CD1c-positive myeloid dendritic cell (primary cell): ENCODE measurements at regions not wholly inside any gene's neighbourhood (a gene's known extent, or its start where the extent isn't known, plus 50 kb on each side); places are given as distances from the start of the nearest gene placed in this dataset.

Source experiments
- DNase-seq: peaks from one replicate; pipeline ENCODE4 v3.0.0-alpha.2; 2016; ENCODE audit errors: extremely low spot score

DNA sequence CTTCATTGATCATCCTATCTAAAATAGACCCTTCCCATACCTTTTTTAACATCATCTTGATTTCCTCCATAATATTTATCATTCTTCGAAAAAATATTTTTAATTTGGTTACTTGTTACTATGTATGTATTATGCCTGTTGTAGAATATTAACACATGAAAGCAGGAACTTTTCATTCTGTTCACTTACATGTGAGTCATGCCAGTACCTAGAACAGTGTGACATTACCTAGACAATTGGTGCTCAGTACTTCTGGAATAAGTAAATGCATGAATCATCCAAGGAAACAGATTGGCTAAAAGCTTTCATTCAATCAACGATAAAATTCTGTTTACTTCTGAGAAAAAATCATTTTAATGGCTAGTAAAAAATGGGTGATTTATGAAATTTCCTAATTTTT lies 76.4 kb downstream of the CXXC4 start:
- no peak for DNase-seq

- no peak for DNase-seq
These were observed 77.3 kb downstream of the CXXC4 start for GRCh38 chr4:104417357-104417882.

DNA sequence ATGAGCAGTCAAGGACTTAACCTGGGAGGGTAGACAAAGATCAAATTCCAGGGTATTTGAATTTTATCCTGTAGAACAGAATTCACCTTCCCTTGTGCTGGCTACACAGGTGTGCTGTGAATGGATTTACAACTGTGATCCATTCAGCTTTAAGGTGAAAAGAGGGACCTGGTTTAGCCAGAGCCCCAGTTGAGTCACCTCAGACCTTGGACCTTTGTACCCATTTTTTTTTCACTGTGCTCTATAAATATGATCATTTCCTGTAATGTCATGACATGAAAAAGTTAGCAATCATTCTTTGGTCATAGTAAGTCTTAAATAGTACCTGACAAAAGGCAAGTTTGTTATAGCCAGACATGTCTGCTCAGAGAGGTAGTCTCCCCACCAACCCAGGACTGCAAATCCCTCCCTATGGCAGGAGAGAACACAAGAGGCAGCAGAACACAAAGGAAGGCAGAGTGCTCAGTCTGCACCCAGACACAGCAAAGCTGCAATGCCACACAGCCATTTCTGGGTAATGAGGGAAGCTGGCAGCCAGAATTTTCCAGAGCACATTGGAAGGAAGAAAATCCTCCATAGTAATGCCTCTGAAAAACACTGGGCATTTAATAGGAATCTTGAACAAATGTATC lies 77.9 kb downstream of the CXXC4 start:
- DNase-seq, result no peak

GRCh38 chr4:104413487-104413886 lies 81.2 kb downstream of the CXXC4 start:
- DNase-seq, result no peak

GRCh38 chr4:104412344-104412743 lies 82.3 kb downstream of the CXXC4 start:
- no peak for DNase-seq

GRCh38 chr4:104411502-104411901 lies 83.2 kb downstream of the CXXC4 start:
- DNase-seq, result no peak

- no peak for DNase-seq
These were observed 85.8 kb downstream of the CXXC4 start for GRCh38 chr4:104408878-104409277.

DNA sequence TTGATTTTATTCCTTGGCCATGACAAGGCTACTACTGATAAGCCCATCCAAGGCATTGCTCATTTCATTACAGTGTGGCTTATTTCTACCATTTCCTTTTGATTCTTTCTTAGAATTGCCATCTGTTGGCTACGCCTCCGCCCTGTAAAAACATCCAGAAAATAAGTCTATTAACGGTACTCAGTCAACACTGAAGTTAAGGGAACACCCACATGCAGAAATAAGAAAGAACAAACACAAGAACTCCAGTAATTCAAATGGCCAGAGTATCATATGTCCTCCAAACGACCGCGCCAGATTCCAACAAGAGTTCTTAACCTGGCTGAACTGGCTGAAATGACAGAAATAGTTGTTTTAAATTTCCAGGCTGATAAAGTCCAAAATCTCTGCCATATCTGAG lies 90.3 kb downstream of the CXXC4 start:
- no peak for DNase-seq

- no peak for DNase-seq
These were observed 99.5 kb downstream of the CXXC4 start for GRCh38 chr4:104395168-104395614.

DNA sequence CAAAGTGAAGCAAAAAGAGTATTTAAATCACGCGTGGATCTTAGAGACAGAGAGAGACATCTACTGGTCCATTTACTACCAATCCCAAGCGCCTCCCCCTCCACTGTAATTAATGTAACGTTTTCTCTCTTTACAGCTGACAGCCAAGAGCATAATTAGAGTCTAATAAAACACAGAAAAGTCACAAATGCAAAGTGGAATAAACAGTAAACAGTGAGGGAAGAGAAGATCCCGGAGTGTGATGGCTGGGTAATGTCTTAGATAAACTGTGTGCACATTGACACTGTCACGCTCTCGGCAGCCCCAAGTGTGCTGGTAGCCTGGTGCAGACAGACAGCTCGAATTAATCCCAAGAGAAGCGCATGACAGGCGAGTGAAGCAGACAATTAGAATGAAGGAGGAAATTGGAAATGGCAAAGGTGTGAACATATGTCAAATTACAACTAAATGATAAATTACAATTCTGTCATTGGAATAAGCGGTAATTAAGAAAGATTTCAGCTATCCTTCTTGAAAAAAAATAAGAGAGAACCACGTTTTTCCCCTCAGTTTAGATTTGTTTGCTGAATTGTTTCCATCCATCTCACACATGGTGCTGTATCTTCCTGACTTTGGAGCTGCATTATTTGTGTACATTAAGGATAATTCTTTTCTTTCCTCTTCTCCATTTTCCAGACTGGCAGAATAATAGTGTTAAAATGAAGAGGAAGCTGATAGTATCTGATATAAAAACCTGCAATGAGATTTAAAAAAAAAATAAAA lies 100.1 kb downstream of the CXXC4 start:
- no peak for DNase-seq

- no peak for DNase-seq
These were observed 100.9 kb downstream of the CXXC4 start for GRCh38 chr4:104393655-104394324.

- no peak for DNase-seq
These were observed 109.0 kb downstream of the CXXC4 start for GRCh38 chr4:104385713-104386112.

GRCh38 chr4:104382961-104383360 lies 111.7 kb downstream of the CXXC4 start:
- no peak for DNase-seq

DNA sequence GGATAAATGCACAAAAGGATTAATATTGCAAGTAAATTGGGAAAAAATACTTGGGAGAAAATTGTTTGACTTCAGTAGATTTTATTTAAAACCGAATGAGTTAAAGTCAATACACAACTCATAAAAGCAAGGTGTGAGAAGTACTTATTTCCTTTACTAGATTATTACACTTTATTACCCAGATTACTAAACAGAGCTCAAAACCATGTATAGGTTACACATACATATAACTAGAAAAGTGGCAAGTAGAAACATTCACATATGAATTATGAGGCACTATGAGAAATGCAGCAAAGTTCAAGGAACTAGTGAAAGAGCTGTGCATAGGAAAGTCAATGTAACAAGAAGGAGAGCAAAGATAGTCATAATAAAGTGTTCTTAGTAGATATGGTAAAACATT lies 113.0 kb downstream of the CXXC4 start:
- DNase-seq, result no peak

- DNase-seq, result no peak
These were observed 129.1 kb downstream of the CXXC4 start for GRCh38 chr4:104365618-104366017.

- DNase-seq, result no peak
These were observed 141.2 kb downstream of the CXXC4 start for GRCh38 chr4:104353481-104353880.

GRCh38 chr4:104352211-104352610 lies 142.5 kb downstream of the CXXC4 start:
- no peak for DNase-seq

DNA sequence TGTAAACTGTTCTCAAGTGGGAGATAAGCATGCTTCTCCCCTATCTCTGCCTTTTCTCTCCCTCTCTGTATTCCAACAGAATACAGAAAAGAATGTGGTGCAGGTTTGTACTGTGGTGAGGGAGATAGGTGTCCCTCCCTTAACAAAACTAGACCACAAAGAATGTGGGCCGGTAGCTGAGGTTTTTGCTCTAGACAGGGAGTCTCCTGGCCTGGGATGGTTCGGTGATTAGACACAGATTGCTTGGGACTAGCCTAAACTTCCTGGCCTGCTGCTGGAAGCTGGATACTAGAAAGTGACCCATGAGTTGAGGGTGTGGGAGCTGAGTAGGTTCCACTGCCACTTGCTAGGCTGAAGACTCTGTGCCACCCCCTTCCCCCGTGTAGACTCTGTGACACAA lies 143.0 kb downstream of the CXXC4 start:
- no peak for DNase-seq

DNA sequence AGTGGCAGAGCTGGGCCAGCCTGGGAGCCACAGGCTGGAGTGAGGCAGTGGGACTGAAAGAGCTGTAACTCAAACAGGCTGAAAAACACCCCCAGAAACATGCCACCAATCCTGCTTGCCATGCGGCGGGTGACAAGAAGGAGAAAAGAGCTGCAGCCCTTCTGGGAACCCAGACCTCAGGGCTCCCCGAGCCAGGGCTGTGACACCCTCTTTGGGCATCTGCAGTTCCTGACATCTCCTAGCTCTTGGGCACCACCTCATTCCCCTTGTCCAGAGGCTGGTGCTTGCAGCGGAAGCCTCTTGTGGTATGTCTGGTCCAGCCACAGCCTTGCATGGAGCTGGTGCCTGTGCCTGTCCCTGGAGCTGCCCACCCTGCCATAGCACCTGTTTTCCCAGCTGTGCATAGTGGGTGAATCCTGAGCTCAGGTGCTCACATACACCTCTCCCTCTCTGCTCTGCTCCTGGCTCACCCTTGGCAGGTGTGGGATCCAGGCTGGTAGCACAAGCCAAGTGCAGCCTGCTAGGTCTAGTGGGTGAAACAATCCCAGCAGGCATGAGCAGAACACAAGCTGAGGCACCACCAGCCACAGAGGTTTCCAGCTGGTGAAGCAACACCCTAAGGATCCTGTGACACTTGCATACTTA lies 149.0 kb downstream of the CXXC4 start:
- no peak for DNase-seq

- DNase-seq, result no peak
These were observed 150.2 kb downstream of the CXXC4 start for GRCh38 chr4:104344342-104344980.

DNA sequence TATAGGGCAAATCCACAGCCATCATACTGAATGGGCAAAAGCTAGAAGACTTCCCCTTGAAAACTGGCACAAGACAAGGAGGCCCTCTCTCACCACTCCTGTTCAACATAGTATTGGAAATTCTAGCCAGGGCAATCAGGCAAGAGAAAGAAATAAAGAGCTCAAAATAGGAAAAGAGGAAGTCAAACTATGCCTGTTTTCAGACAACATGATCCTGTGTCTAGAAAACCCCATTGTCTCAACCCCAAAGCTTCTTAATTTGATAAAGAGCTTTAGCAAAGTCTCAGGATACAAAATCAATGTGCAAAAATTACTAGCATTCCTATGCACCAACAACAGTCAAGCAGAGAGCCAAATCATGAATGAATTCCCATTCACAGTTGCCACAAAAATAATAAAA lies 160.3 kb downstream of the CXXC4 start:
- no peak for DNase-seq
